Kidney (tissue), 13 donors: ENCODE measurements at regions not wholly inside any gene's neighbourhood (a gene's known extent, or its start where the extent isn't known, plus 50 kb on each side); places are given as distances from the start of the nearest gene placed in this dataset.
"Not testable (repeated sequence)": the region's sequence is repeated elsewhere in the genome, so short reads cannot be mapped to it uniquely, and the experiment has no call there.

Experiments used
- DNase-seq, 5 donors: peaks; one replicate each; pipeline ENCODE4 v3.0.0-alpha.2; 2013 to 2020
- FAIRE-seq: peaks from 2 replicates; lab custom pipeline; 2012; peaks lifted over from hg19 to GRCh38; lab: Jason Lieb, UNC
- H3K27ac ChIP-seq, 2 donors: one replicate each; pipeline ENCODE4 v1.7.0; 2013; ENCODE audit warnings: low read depth in 2 of 2, low read length in 2 of 2, inconsistent platforms in 1 of 2
- H3K27me3 ChIP-seq: one replicate; pipeline ENCODE4 v1.7.1; 2013; ENCODE audit warnings: low read length, inconsistent platforms; ENCODE audit not compliant: control insufficient read depth, insufficient read depth
- H3K36me3 ChIP-seq, 3 donors: one replicate each; pipeline versions ENCODE4 v1.7.0 to v1.7.1; 2013; ENCODE audit warnings: low read length in 3 of 3, control low read depth in 1 of 3, inconsistent platforms in 1 of 3; ENCODE audit not compliant: insufficient read depth in 3 of 3, control insufficient read depth in 2 of 3
- H3K4me1 ChIP-seq, 3 donors: one replicate each; pipeline versions ENCODE4 v1.7.0 to v1.7.1; 2013; ENCODE audit warnings: low read length in 3 of 3, inconsistent platforms in 1 of 3, low read depth in 1 of 3; ENCODE audit not compliant: control insufficient read depth in 2 of 3, insufficient read depth in 2 of 3
- H3K4me3 ChIP-seq, 3 donors: one replicate each; pipeline versions ENCODE4 v1.7.0 to v1.8.1; 2013; ENCODE audit warnings: low read length in 3 of 3, control low read depth in 1 of 3, inconsistent platforms in 1 of 3
- H3K9ac ChIP-seq, 3 donors: one replicate each; pipeline versions ENCODE4 v1.7.0 to v1.7.1; 2013; ENCODE audit warnings: low read length in 3 of 3, control low read depth in 1 of 3, inconsistent platforms in 1 of 3
- H3K9me3 ChIP-seq, 3 donors: one replicate each; pipeline versions ENCODE4 v1.7.0 to v1.7.1; 2013; ENCODE audit warnings: low read length in 3 of 3, control low read depth in 1 of 3, inconsistent platforms in 1 of 3; ENCODE audit not compliant: control insufficient read depth in 2 of 3, insufficient read depth in 1 of 3
- intact Hi-C: fragments of 100-400 bp; cut with DNase I; formaldehyde crosslinking; loops from one replicate; pipeline ENCODE4 v1.11.1; 2022
- TF ChIP-seq, protein P1 (sequence below): IDR thresholded peaks from 3 replicates; pipeline ENCODE4 v1.5.1; 2012; ENCODE audit warnings: mild to moderate bottlenecking, moderate library complexity, borderline replicate concordance; ENCODE audit not compliant: insufficient read depth; ENCODE audit errors: extremely low read depth
- donor health status: control.
- donor health status: control.
- donor health status: control.
- donor health status: control.
- donor health status: control.
- donor health status: DM: yes; HTN: yes; CAD: no.
- donor health status: Normal renal cell carcinoma (clear cell type).

DNA sequence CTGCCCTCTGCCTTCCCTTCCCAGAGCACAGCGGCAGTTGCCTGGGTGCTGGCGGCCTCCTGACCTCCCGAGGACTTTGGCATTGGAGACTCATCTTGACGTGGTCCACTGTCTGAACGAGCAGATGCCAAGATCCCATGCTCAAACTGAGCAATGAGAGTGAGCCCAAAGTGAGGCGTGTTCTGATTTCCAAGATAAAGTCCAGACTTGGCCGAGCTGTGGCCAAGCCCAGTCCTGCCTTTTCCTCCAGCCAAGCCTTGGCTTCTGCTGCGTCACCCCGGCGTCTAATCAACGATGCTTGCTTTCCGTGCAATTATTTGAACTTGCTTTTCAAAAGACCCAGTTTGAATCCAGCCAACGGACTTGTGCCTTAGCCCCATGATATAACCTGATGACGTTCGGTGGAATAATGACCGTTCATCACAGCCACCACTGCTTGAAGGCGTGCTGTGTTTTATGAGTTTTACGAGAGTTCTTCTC, 179.2 kb downstream of the IRF8 start:
- H3K4me1 ChIP-seq: no peaks in the 10 kb centered on the region
- H3K4me3 ChIP-seq: no peak overlapping the region
- no peak for FAIRE-seq
- H3K27ac ChIP-seq: no peak overlapping the region
- H3K27me3 ChIP-seq: no peaks in the 10 kb centered on the region
- TF ChIP-seq, protein P1, sequence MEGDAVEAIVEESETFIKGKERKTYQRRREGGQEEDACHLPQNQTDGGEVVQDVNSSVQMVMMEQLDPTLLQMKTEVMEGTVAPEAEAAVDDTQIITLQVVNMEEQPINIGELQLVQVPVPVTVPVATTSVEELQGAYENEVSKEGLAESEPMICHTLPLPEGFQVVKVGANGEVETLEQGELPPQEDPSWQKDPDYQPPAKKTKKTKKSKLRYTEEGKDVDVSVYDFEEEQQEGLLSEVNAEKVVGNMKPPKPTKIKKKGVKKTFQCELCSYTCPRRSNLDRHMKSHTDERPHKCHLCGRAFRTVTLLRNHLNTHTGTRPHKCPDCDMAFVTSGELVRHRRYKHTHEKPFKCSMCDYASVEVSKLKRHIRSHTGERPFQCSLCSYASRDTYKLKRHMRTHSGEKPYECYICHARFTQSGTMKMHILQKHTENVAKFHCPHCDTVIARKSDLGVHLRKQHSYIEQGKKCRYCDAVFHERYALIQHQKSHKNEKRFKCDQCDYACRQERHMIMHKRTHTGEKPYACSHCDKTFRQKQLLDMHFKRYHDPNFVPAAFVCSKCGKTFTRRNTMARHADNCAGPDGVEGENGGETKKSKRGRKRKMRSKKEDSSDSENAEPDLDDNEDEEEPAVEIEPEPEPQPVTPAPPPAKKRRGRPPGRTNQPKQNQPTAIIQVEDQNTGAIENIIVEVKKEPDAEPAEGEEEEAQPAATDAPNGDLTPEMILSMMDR: no peak
- H3K9me3 ChIP-seq: no peaks in the 10 kb centered on the region
- DNase-seq: peak in 2 of 5 donors; percentile 19 to 29
- intact Hi-C loops: no loop called here
- no peak overlapping the region for H3K9ac ChIP-seq
- H3K36me3 ChIP-seq: no peaks in the 10 kb centered on the region

DNA sequence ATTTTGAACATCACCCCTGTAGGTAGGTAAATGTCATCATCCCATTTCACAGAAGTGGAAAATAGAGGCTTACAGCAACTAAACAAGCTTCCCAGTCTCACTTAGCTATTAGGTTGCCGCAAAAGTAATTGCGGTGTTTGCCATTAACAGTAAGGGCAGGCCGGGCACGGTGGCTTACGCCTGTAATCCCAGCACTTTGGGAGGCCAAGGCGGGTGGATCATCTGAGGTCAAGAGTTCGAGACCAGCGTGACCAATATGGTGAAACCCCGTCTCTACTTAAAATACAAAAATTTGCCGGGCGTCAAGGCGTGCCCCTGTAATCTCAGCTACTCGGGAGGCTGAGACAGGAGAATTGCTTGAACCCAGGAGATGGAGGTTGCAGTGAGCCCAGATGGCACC, 179.7 kb downstream of the IRF8 start:
- H3K4me1 ChIP-seq, H3K27me3 ChIP-seq, H3K9me3 ChIP-seq, H3K4me3 ChIP-seq, H3K36me3 ChIP-seq, FAIRE-seq, H3K9ac ChIP-seq, H3K27ac ChIP-seq, intact Hi-C loops: not testable (repeated sequence)
- DNase-seq: peak in 2 of 5 donors; percentile 3 to 7

GRCh38 chr16:86079255-86079885, 180.4 kb downstream of the IRF8 start:
- Histone ChIP-seq H3K27ac (no peak overlapping the region), H3K27me3 (no peaks in the 10 kb centered on the region), H3K9ac (no peak overlapping the region), H3K4me3 (no peak overlapping the region), H3K4me1 (no peaks in the 10 kb centered on the region), H3K36me3 (no peaks in the 10 kb centered on the region), H3K9me3 (no peaks in the 10 kb centered on the region)
- DNase-seq: peak in 2 of 5 donors; percentile 15 to 36
- intact Hi-C loops: no loop called here
- FAIRE-seq: no peak
- TF ChIP-seq, protein P1: no peak

GRCh38 chr16:86080131-86080875, 181.3 kb downstream of the IRF8 start:
- Histone ChIP-seq H3K4me3 (no peak overlapping the region), H3K36me3 (no peaks in the 10 kb centered on the region), H3K27ac (no peak overlapping the region), H3K4me1 (no peaks in the 10 kb centered on the region), H3K9me3 (no peaks in the 10 kb centered on the region), H3K27me3 (no peaks in the 10 kb centered on the region), H3K9ac (no peak overlapping the region)
- DNase-seq: peak in 2 of 5 donors; percentile 9 to 34
- FAIRE-seq: no peak
- intact Hi-C loops: no loop called here
- TF ChIP-seq, protein P1: no peak
